ENCODE measurements at regions not wholly inside any gene's neighbourhood (a gene's known extent, or its start where the extent isn't known, plus 50 kb on each side); places are given as distances from the start of the nearest gene placed in this dataset.

DNA sequence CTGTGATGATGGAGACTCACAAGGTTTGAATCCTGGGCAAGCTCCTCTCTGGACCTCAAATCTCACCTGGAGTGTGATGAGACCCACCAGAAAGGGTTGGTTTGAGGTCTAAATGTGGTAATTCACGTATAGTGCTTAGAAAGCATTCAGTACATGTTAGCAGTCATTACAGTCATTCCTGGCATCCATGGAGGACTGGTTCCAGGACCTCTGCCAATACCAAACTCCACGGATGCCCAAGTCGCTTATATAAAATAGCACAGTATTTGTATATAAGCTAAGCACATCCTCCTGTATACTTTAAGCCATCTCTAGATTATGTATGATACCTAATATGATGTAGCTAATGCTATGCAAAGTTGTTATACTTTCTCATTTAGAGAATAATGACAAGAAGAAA, 67.6 kb upstream of the CYP2D6 start:
- Histone ChIP-seq H3K9me3 (ENCODE audit: low read depth) (no peaks in the 10 kb centered on the region), H3K4me3 (no peak overlapping the region), H3K27ac (no peak overlapping the region), H3K36me3 (ENCODE audit: low read depth) (no peaks in the 10 kb centered on the region), H3K27me3 (replicated peaks; ENCODE audit: insufficient read depth) (no peaks in the 10 kb centered on the region), H4K20me1 (ENCODE audit: insufficient read depth) (no peaks in the 10 kb centered on the region; the same call in none of the 2 replicates), H3K4me2 (ENCODE audit: unreplicated experiment) (no peak overlapping the region), H3K4me1 (ENCODE audit: insufficient read depth) (no peaks in the 10 kb centered on the region), H3K79me2 (ENCODE audit: insufficient read depth) (peaks cover 100% of the 10 kb centered on the region), H3K9ac (no peak overlapping the region), H3F3A (ENCODE audit: insufficient read depth) (no peaks in the 10 kb centered on the region), H2AFZ (no peak overlapping the region), H3K9me2 (ENCODE audit: insufficient read depth) (no peaks in the 10 kb centered on the region)
- no peak for TF ChIP-seq EZH2phosphoT487 (IDR thresholded peaks at IDR 0.05; ENCODE audit: insufficient read depth, low read depth)
- TF ChIP-seq EZH2 (IDR thresholded peaks at IDR 0.05; ENCODE audit: insufficient read depth, poor library complexity, severe bottlenecking): no peak
- DNase-seq: no peak
- WGBS, 2 experiments (ENCODE audit: low coverage in 1 of 2, low lambda C conversion rate in 2 of 2, missing lambda C conversion rate in 2 of 2): 77 to 79% methylated on average over 3 of the region's 3 CpGs
- in situ Hi-C loops (cut with MboI): no loop called here

GRCh38 chr22:42196454-42196853, 65.8 kb upstream of the CYP2D6 start:
- no peaks in the 10 kb centered on the region for H3K9me2 ChIP-seq (ENCODE audit: insufficient read depth)
- no peaks in the 10 kb centered on the region; the same call in none of the 2 replicates for H4K20me1 ChIP-seq (ENCODE audit: insufficient read depth)
- H3K4me3 ChIP-seq: no peak overlapping the region
- H3K79me2 ChIP-seq (ENCODE audit: insufficient read depth): peaks cover 100% of the 10 kb centered on the region
- WGBS, 2 experiments (ENCODE audit: low coverage in 1 of 2, low lambda C conversion rate in 2 of 2, missing lambda C conversion rate in 2 of 2): 97 to 100% methylated on average over 2 of the region's 2 CpGs
- H3K27ac ChIP-seq: no peak overlapping the region
- in situ Hi-C loops (cut with MboI): no loop called here
- H3K36me3 ChIP-seq (ENCODE audit: low read depth): no peaks in the 10 kb centered on the region
- DNase-seq: no peak
- H3K4me1 ChIP-seq (ENCODE audit: insufficient read depth): no peaks in the 10 kb centered on the region
- no peak overlapping the region for H2AFZ ChIP-seq
- no peaks in the 10 kb centered on the region for H3F3A ChIP-seq (ENCODE audit: insufficient read depth)
- no peak overlapping the region for H3K4me2 ChIP-seq (ENCODE audit: unreplicated experiment)
- no peaks in the 10 kb centered on the region for H3K9me3 ChIP-seq (ENCODE audit: low read depth)
- TF ChIP-seq EZH2phosphoT487 (IDR thresholded peaks at IDR 0.05; ENCODE audit: insufficient read depth, low read depth) (no peak), EZH2 (IDR thresholded peaks at IDR 0.05; ENCODE audit: insufficient read depth, poor library complexity, severe bottlenecking) (no peak)
- no peaks in the 10 kb centered on the region for H3K27me3 ChIP-seq (replicated peaks; ENCODE audit: insufficient read depth)
- no peak overlapping the region for H3K9ac ChIP-seq

GRCh38 chr22:42194953-42195352, 64.3 kb upstream of the CYP2D6 start:
- DNase-seq: no peak
- no peak overlapping the region for H2AFZ ChIP-seq
- H3K9ac ChIP-seq: no peak overlapping the region
- H3K79me2 ChIP-seq (ENCODE audit: insufficient read depth): peaks cover 100% of the 10 kb centered on the region
- H3K27me3 ChIP-seq (replicated peaks; ENCODE audit: insufficient read depth): no peaks in the 10 kb centered on the region
- no peak overlapping the region for H3K4me3 ChIP-seq
- H3K4me2 ChIP-seq (ENCODE audit: unreplicated experiment): no peak overlapping the region
- H3K27ac ChIP-seq: no peak overlapping the region
- H3K9me2 ChIP-seq (ENCODE audit: insufficient read depth): no peaks in the 10 kb centered on the region
- TF ChIP-seq EZH2 (IDR thresholded peaks at IDR 0.05; ENCODE audit: insufficient read depth, poor library complexity, severe bottlenecking): no peak
- no peak for TF ChIP-seq EZH2phosphoT487 (IDR thresholded peaks at IDR 0.05; ENCODE audit: insufficient read depth, low read depth)
- no peaks in the 10 kb centered on the region; the same call in none of the 2 replicates for H4K20me1 ChIP-seq (ENCODE audit: insufficient read depth)
- in situ Hi-C loops (cut with MboI): no loop called here
- H3K36me3 ChIP-seq (ENCODE audit: low read depth): no peaks in the 10 kb centered on the region
- H3K9me3 ChIP-seq (ENCODE audit: low read depth): no peaks in the 10 kb centered on the region
- no peaks in the 10 kb centered on the region for H3K4me1 ChIP-seq (ENCODE audit: insufficient read depth)
- H3F3A ChIP-seq (ENCODE audit: insufficient read depth): no peaks in the 10 kb centered on the region

DNA sequence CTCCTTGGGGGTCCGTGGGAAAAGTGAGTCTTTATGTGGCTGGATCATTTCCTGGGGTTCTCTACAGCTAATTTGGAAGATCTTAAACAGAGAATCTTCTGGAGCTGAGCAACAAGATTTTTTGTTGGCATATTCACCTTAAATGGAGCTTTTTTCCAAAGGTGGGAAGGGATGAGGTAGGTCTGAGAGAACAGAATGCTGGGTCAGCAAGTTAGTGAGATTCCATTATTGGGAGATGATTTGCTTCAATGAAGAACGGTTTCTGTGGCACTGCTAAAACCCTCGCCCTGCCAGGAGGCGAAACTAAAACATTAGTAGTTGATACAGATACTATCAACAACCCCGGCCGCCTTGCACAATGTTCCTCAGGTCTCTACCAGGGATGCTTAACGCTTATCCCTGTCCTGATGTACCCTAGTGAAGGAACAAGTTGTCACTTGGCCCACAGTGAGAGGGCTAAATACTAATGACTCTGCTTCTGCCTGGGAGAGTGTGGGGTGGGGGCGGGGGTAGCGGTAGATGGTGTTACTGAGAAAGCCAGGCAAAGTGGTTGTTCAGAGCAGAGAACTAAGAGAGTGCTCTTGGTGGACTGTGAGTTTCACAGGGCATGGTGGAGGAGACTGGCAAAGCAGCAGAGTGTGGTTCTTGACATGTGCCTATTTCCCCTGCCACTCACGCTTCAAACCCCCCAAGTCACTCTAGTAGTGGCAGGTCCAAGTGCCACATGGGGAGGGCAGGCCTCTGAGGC, 63.7 kb upstream of the CYP2D6 start:
- H3K79me2 ChIP-seq (ENCODE audit: insufficient read depth): peaks cover 100% of the 10 kb centered on the region
- no peaks in the 10 kb centered on the region for H3K27me3 ChIP-seq (replicated peaks; ENCODE audit: insufficient read depth)
- H4K20me1 ChIP-seq (ENCODE audit: insufficient read depth): no peaks in the 10 kb centered on the region; the same call in none of the 2 replicates
- in situ Hi-C loops (cut with MboI): no loop called here
- no peaks in the 10 kb centered on the region for H3K9me2 ChIP-seq (ENCODE audit: insufficient read depth)
- H3K4me1 ChIP-seq (ENCODE audit: insufficient read depth): no peaks in the 10 kb centered on the region
- no peak for TF ChIP-seq EZH2 (IDR thresholded peaks at IDR 0.05; ENCODE audit: insufficient read depth, poor library complexity, severe bottlenecking)
- no peak for TF ChIP-seq EZH2phosphoT487 (IDR thresholded peaks at IDR 0.05; ENCODE audit: insufficient read depth, low read depth)
- no peak for DNase-seq
- no peak overlapping the region for H3K4me3 ChIP-seq
- no peaks in the 10 kb centered on the region for H3K9me3 ChIP-seq (ENCODE audit: low read depth)
- no peak overlapping the region for H3K27ac ChIP-seq
- no peaks in the 10 kb centered on the region; the same call in 1 of the 2 replicates for H3F3A ChIP-seq (ENCODE audit: insufficient read depth)
- H2AFZ ChIP-seq: no peak overlapping the region
- no peak overlapping the region for H3K9ac ChIP-seq
- H3K36me3 ChIP-seq (ENCODE audit: low read depth): no peaks in the 10 kb centered on the region
- H3K4me2 ChIP-seq (ENCODE audit: unreplicated experiment): no peak overlapping the region
- WGBS, 2 experiments (ENCODE audit: low coverage in 1 of 2, low lambda C conversion rate in 2 of 2, missing lambda C conversion rate in 2 of 2): 95 to 97% methylated on average over 10 of the region's 10 CpGs

All from GM23248 (cell line).